Smooth muscle cell (in vitro differentiated cells): ENCODE measurements at regions not wholly inside any gene's neighbourhood (a gene's known extent, or its start where the extent isn't known, plus 50 kb on each side); places are given as distances from the start of the nearest gene placed in this dataset.

Experiments used
- DNase-seq: peaks from one replicate; lab custom pipeline; 2025; ENCODE audit not compliant: unreplicated experiment; lab: John Stamatoyannopoulos, UW
- H2AFZ ChIP-seq: fragments of 200-600 bp; sonication (generic); 2 replicates; pipeline ENCODE4 v1.6.0; 2016; ENCODE audit warnings: antibody characterized with exemption, low read depth, mild to moderate bottlenecking
- H3F3A ChIP-seq: fragments of 200-600 bp; sonication (generic); 2 replicates; pipeline ENCODE4 v1.6.0; 2017; ENCODE audit warnings: antibody characterized with exemption, low read depth
- H3K27ac ChIP-seq: fragments of 200-600 bp; sonication (generic); 2 replicates; pipeline ENCODE4 v1.5.1; 2016; ENCODE audit warnings: low read depth, mild to moderate bottlenecking
- H3K27me3 ChIP-seq: fragments of 200-600 bp; sonication (generic); 2 replicates; pipeline ENCODE4 v1.6.1; 2016; ENCODE audit warnings: low read depth, mild to moderate bottlenecking
- H3K36me3 ChIP-seq: fragments of 200-600 bp; sonication (generic); 2 replicates; pipeline ENCODE4 v1.5.1; 2016; ENCODE audit warnings: low read depth
- H3K4me1 ChIP-seq: fragments of 200-600 bp; sonication (generic); 2 replicates; pipeline ENCODE4 v1.5.1; 2016; ENCODE audit warnings: low read depth
- H3K4me2 ChIP-seq: fragments of 200-600 bp; sonication (generic); 2 replicates; pipeline ENCODE4 v1.6.0; 2016; ENCODE audit warnings: mild to moderate bottlenecking
- H3K4me3 ChIP-seq: fragments of 200-600 bp; sonication (generic); 2 replicates; pipeline ENCODE4 v1.5.1; 2016; ENCODE audit warnings: mild to moderate bottlenecking
- H3K79me2 ChIP-seq: fragments of 200-600 bp; sonication (generic); 2 replicates; pipeline ENCODE4 v1.6.0; 2016; ENCODE audit warnings: low read depth, mild to moderate bottlenecking
- H3K9ac ChIP-seq: fragments of 200-600 bp; sonication (generic); 2 replicates; pipeline ENCODE4 v1.6.0; 2016; ENCODE audit warnings: low read depth
- H3K9me3 ChIP-seq: fragments of 200-600 bp; sonication (generic); replicated peaks from 2 replicates; pipeline ENCODE4 v1.5.1; 2016; ENCODE audit warnings: low read depth
- H4K20me1 ChIP-seq: fragments of 200-600 bp; sonication (generic); 2 replicates; pipeline ENCODE4 v1.6.0; 2016; ENCODE audit warnings: low read depth
- CTCF ChIP-seq: fragments of 200-600 bp; sonication (generic); IDR thresholded peaks from 2 replicates; pipeline ENCODE4 v1.5.1; 2017; ENCODE audit warnings: borderline replicate concordance, mild to moderate bottlenecking, antibody characterized with exemption; ENCODE audit not compliant: insufficient read depth, poor library complexity, severe bottlenecking
- WGBS: methylation state at CpG from one replicate; pipeline ENCODE4 v1.1.7; 2016; ENCODE audit warnings: low lambda C conversion rate; 5-methylcytosine and 5-hydroxymethylcytosine counted together

GRCh38 chr3:26256224-26256623 lies 366.3 kb upstream of the LRRC3B start:
- Histone ChIP-seq H3K36me3 (no peaks in the 10 kb centered on the region), H3K4me3 (no peak overlapping the region), H2AFZ (no peak overlapping the region), H3K4me2 (no peak overlapping the region), H3F3A (peaks cover 3% of the 10 kb centered on the region), H3K27ac (no peak overlapping the region), H3K79me2 (no peaks in the 10 kb centered on the region), H3K27me3 (no peaks in the 10 kb centered on the region), H3K4me1 (no peaks in the 10 kb centered on the region), H3K9ac (no peak overlapping the region), H4K20me1 (no peaks in the 10 kb centered on the region), H3K9me3 (no peaks in the 10 kb centered on the region)
- no peak for DNase-seq
- TF ChIP-seq CTCF = no peak
- WGBS = 94% methylated on average over 3 of the region's 3 CpGs

- no peak overlapping the region for H3K4me3 ChIP-seq
- H3K36me3 ChIP-seq = no peaks in the 10 kb centered on the region
- WGBS = 99% methylated on average over 3 of the region's 3 CpGs
- H4K20me1 ChIP-seq = no peaks in the 10 kb centered on the region
- DNase-seq = no peak
- no peak overlapping the region for H3K4me2 ChIP-seq
- H3K27ac ChIP-seq = no peak overlapping the region
- peaks cover 3% of the 10 kb centered on the region for H3F3A ChIP-seq
- no peaks in the 10 kb centered on the region for H3K9me3 ChIP-seq
- no peak for TF ChIP-seq CTCF
- no peaks in the 10 kb centered on the region for H3K4me1 ChIP-seq
- H3K79me2 ChIP-seq = no peaks in the 10 kb centered on the region
- H3K9ac ChIP-seq = no peak overlapping the region
- H3K27me3 ChIP-seq = no peaks in the 10 kb centered on the region
- H2AFZ ChIP-seq = no peak overlapping the region
These were observed 363.4 kb upstream of the LRRC3B start for GRCh38 chr3:26259176-26259575.

- peaks cover 3% of the 10 kb centered on the region for H3F3A ChIP-seq
- no peaks in the 10 kb centered on the region for H3K27me3 ChIP-seq
- no peaks in the 10 kb centered on the region for H3K36me3 ChIP-seq
- H3K9ac ChIP-seq = no peak overlapping the region
- H2AFZ ChIP-seq = no peak overlapping the region
- H3K79me2 ChIP-seq = no peaks in the 10 kb centered on the region
- DNase-seq = no peak
- WGBS = 52% methylated on average over 1 of the region's 1 CpG
- H4K20me1 ChIP-seq = no peaks in the 10 kb centered on the region
- peak overlapping the region; percentile 20 for H3K4me2 ChIP-seq
- no peak overlapping the region for H3K4me3 ChIP-seq
- no peak for TF ChIP-seq CTCF
- H3K27ac ChIP-seq = peak overlapping the region; percentile 9
- no peaks in the 10 kb centered on the region for H3K4me1 ChIP-seq
- H3K9me3 ChIP-seq = no peaks in the 10 kb centered on the region
These were observed 362.4 kb upstream of the LRRC3B start for GRCh38 chr3:26260139-26260538.

GRCh38 chr3:26264708-26265107 lies 357.9 kb upstream of the LRRC3B start:
- no peak for TF ChIP-seq CTCF
- Histone ChIP-seq H2AFZ (no peak overlapping the region), H3K36me3 (no peaks in the 10 kb centered on the region), H3K9ac (no peak overlapping the region), H3F3A (peaks cover 3% of the 10 kb centered on the region), H3K4me3 (no peak overlapping the region), H3K9me3 (no peaks in the 10 kb centered on the region), H3K27ac (no peak overlapping the region), H4K20me1 (no peaks in the 10 kb centered on the region), H3K4me1 (no peaks in the 10 kb centered on the region), H3K27me3 (no peaks in the 10 kb centered on the region), H3K4me2 (no peak overlapping the region), H3K79me2 (no peaks in the 10 kb centered on the region)
- WGBS = 84% methylated on average over 4 of the region's 4 CpGs
- no peak for DNase-seq
